ENCODE measurements at regions not wholly inside any gene's neighbourhood (a gene's known extent, or its start where the extent isn't known, plus 50 kb on each side); places are given as distances from the start of the nearest gene placed in this dataset.

GRCh38 chr13:69280399-69280798 is 827.2 kb upstream of the ATXN8OS start:
- Histone ChIP-seq H3K9me3 (replicated peaks; ENCODE audit: control insufficient read depth, insufficient read depth, low read depth, low read length) (no peaks in the 10 kb centered on the region), H3K79me2 (ENCODE audit: control insufficient read depth, insufficient read depth, low read length) (no peaks in the 10 kb centered on the region), H3K4me1 (replicated peaks in 1 of 2; ENCODE audit: control insufficient read depth in 2 of 2, insufficient read depth in 2 of 2, low read length in 2 of 2) (no peaks in the 10 kb centered on the region), H3K4me2 (ENCODE audit: insufficient read depth, low read length) (no peak overlapping the region), H2AFZ (ENCODE audit: low read depth, low read length) (no peak overlapping the region), H3K9me1 (ENCODE audit: control insufficient read depth, insufficient read depth, low read length) (no peaks in the 10 kb centered on the region), H3K27me3 (ENCODE audit: control insufficient read depth in 2 of 2, insufficient read depth in 2 of 2, low read length in 2 of 2) (no peaks in the 10 kb centered on the region), H3K9ac (ENCODE audit: insufficient read depth in 1 of 2, low read depth in 2 of 2, low read length in 2 of 2) (no peak overlapping the region), H3K4me3 (no peak overlapping the region), H3K27ac (ENCODE audit: extremely low read depth, low read depth, low read length) (no peak overlapping the region), H3K36me3 (ENCODE audit: control insufficient read depth, insufficient read depth, low read length) (peaks cover 15% of the 10 kb centered on the region; the same call in 2 of the 3 replicates), H4K20me1 (replicated peaks; ENCODE audit: control insufficient read depth, insufficient read depth, low read length) (no peaks in the 10 kb centered on the region)
- in situ Hi-C loops (cut with MboI), result no loop called here
- no peak for ATAC-seq
- DNase-seq (ENCODE audit: extremely low read depth in 1 of 4, low spot score in 3 of 4), result no peak
- ChIA-PET POLR2A (no interaction called here), CTCF (ENCODE audit: low intra/inter-chr PET ratio) (no interaction called here)
- TF ChIP-seq GABPB1 (CRISPR knock-in tag; IDR thresholded peaks at IDR 0.05) (no peak), IRF9 (tag; IDR thresholded peaks at IDR 0.05) (no peak), KDM4B (IDR thresholded peaks at IDR 0.05; ENCODE audit: borderline replicate concordance in 2 of 2, low read depth in 1 of 2) (no peak), ZFP91 (CRISPR knock-in tag; IDR thresholded peaks at IDR 0.05) (no peak), ZNF589 (CRISPR knock-in tag; IDR thresholded peaks at IDR 0.05; ENCODE audit: low read depth) (no peak), E4F1 (CRISPR knock-in tag; IDR thresholded peaks at IDR 0.05; ENCODE audit: borderline replicate concordance) (no peak), MAFF (IDR thresholded peaks at IDR 0.05; ENCODE audit: low read length) (peak; percentile 78), BRD4 (IDR thresholded peaks at IDR 0.05) (no peak), SFPQ (IDR thresholded peaks at IDR 0.05; ENCODE audit: low read depth, low read length) (no peak), TCF7 (IDR thresholded peaks at IDR 0.05; ENCODE audit: borderline replicate concordance) (no peak), ZNF316 (IDR thresholded peaks at IDR 0.05) (peak; percentile 80), MAFK (IDR thresholded peaks at IDR 0.05; ENCODE audit: low read length) (peak; percentile 87), PHF8 (IDR thresholded peaks at IDR 0.05; ENCODE audit: borderline replicate concordance, low read length) (no peak), NR1H2 (CRISPR knock-in tag; IDR thresholded peaks at IDR 0.05) (no peak), C11orf30 (IDR thresholded peaks at IDR 0.05; ENCODE audit: low read depth) (peak; percentile 65; the same call in 1 of the 2 replicates), MAFG (tag; conservative IDR thresholded peaks at IDR 0.05) (peak; percentile 54)
- intact Hi-C loops (cut with micrococcal nuclease), result no loop called here
- 50% methylated on average over 4 of the region's 4 CpGs for WGBS (ENCODE audit: insufficient coverage, low coverage, missing lambda C conversion rate)
- BruUV-seq (replicated peaks), result no TSS peak
- no peak for FAIRE-seq

All from K562 (cell line).